Activated T-helper 1 cell treated with Interleukin-2 at 50 U/mL for 16 hours (primary cell): ENCODE measurements at regions not wholly inside any gene's neighbourhood (a gene's known extent, or its start where the extent isn't known, plus 50 kb on each side); places are given as distances from the start of the nearest gene placed in this dataset.
"Not testable (repeated sequence)": the region's sequence is repeated elsewhere in the genome, so short reads cannot be mapped to it uniquely, and the experiment has no call there.

ENCODE experiments used
- DNase-seq: peaks from one replicate; pipeline ENCODE4 v3.0.0-alpha.2; 2020; ENCODE audit warnings: low read depth

DNA sequence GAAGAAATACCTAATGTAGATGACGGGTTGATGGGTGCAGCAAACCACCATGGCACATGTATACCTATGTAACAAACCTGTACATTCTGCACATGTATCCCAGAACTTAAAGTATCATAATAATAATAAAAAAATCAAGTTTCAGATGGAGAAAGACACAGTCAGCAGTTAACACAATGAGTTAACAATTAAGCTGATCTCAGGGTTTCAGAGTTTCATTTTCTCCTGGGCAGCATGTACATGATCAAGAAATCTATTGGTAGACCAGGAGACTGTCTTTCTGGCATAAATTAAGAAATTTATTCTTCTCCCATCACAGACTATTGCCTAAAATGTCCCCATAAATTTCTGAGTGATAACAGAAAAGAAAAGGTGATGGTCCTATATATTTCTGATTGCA is 155.3 kb downstream of the RAD51AP2 start:
- DNase-seq: no peak

DNA sequence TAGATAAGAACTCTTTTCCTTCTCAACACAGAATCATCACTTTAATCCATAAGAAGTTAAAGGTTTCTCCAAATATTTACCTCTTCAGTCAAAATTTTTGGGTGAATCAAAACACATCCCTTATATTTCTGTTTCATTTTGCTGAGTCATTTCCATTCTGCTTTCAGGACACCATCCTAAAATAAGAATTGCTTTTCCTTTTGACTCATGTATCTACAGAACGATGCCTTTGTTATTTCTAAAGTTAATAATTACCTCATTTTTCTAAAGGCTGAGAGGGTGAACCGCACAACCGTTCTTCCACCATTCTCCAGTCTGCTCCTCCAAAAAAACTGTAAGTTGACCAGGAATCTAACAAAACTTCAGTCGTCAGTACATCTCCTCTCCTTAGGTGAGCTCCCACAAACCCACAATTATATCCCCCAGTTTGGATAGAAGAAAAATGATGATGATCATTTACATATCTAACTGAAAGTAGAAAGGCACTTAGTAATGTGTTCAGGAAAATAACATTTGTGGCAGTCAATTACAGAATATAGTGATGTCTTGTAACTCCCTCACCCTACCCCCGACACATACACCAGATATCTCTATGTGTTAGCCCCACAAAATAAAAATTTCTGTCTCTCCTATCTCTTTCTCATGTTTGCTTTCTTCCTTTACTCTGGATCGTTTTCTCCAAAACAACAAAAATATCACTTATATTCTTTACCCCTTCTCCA is 162.5 kb downstream of the RAD51AP2 start:
- no peak for DNase-seq

DNA sequence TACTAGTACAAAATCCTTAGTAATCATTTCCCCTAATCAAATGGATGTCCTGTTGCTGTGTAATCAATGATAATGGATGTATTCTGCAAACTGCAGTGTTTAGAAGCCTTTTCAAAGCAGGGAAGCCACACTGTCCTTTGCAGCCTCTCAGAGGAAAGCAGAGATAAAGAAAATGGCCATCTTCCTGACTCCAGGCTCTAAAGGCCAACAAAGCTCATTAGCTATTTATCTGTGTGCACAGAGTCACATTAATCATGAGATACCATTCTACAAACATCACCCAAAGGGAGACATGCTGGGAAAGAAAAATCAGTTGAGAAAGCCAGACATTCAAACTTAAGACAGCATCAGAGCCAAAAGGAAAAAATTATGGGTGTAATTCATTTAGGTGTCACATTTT is 165.0 kb downstream of the RAD51AP2 start:
- DNase-seq: no peak

- not testable (repeated sequence) for DNase-seq
Measured at GRCh38 chr2:17342692-17343091, 175.5 kb downstream of the RAD51AP2 start.

GRCh38 chr2:17337507-17337906 is 180.7 kb downstream of the RAD51AP2 start:
- no peak for DNase-seq

DNA sequence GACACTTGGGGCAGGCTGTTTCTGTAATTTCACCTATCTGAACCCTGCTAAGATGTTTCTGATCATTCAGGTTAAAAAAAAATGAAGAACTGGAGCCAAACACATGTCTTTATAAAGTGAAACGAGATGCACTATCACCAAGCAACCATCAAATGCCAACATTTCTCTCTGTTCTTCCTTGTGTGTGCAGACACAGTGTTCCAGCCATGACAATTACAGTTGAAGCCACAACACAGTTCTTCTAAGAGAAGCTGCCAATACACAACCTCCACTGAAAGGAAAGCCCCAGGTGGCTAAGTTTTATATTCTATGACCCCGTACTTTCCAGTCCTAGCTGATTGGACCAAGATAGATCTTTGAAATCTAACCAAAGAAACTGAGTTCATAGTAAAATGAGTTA is 181.8 kb downstream of the RAD51AP2 start:
- no peak for DNase-seq

DNA sequence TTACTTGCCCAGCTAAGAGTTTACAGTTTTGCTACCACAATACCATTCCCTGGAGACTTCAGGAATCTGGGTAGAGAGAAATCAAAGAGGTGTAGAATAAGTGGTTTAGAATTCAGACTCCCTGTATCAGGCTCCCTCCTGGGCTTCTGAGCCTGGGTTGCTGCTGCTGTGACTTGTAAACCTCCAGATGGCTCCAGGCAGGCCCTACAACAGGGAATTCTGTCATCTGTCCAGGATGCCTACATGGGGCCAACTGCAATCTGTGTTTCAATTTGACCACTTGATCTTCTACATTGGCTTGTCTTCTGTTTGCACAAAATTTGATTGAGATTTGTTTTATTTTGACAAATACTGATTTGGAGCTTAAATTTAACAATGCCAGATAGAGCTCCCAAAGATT is 183.9 kb downstream of the RAD51AP2 start:
- DNase-seq: no peak

- DNase-seq: no peak
Measured at GRCh38 chr2:17331636-17332035, 186.6 kb downstream of the RAD51AP2 start.

- DNase-seq: no peak
Measured at GRCh38 chr2:17328161-17328560, 190.1 kb downstream of the RAD51AP2 start.

- DNase-seq: no peak
Measured at GRCh38 chr2:17327649-17328048, 190.6 kb downstream of the RAD51AP2 start.

- DNase-seq: no peak
Measured at GRCh38 chr2:17326717-17327116, 191.5 kb downstream of the RAD51AP2 start.

DNA sequence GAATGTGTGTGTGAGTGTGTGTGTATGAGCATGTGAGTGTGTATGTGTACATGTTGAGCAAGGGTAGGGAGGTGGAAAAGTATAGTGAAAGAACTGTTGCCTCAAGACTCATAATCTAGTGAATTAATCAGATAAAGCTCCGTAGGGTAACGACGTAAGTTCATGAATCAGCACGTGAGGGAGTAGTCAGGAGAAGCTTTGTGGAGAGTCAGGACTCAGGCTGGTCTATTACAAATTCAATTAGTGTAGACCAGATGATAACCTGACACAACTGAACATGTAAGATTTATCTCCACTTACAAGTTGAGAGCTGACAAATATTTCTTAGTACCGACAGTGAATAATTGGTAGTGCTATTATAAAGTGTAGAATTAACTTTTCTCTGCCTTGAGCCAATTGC is 194.5 kb downstream of the RAD51AP2 start:
- DNase-seq: no peak

- no peak for DNase-seq
Measured at GRCh38 chr2:17322461-17322860, 195.8 kb downstream of the RAD51AP2 start.

- no peak for DNase-seq
Measured at GRCh38 chr2:17319090-17319489, 199.2 kb downstream of the RAD51AP2 start.

- DNase-seq: no peak
Measured at GRCh38 chr2:17318013-17318412, 200.2 kb downstream of the RAD51AP2 start.

- DNase-seq: no peak
Measured at GRCh38 chr2:17317439-17317976, 200.7 kb downstream of the RAD51AP2 start.

DNA sequence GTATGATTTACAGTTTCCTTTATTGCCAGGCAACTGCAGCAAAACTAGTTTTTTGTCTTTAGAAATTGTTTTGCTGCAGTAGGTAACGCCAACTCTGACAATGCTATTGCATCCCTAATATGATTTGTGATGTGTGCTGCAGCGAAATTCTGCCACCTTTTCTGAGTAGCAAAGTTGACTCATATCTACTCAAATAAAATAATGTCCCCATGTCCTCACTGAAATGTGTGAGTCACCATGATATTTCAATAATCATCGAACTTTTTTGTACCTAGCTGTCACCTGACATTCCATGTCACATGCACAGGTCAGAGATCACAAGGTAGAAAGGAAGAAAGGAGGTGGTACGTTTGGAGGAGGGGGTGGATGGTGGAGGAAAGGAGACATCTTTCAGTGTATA is 205.0 kb downstream of the RAD51AP2 start:
- no peak for DNase-seq

- no peak for DNase-seq
Measured at GRCh38 chr2:17311771-17312511, 206.3 kb downstream of the RAD51AP2 start.

- DNase-seq: no peak
Measured at GRCh38 chr2:17311106-17311619, 207.1 kb downstream of the RAD51AP2 start.

DNA sequence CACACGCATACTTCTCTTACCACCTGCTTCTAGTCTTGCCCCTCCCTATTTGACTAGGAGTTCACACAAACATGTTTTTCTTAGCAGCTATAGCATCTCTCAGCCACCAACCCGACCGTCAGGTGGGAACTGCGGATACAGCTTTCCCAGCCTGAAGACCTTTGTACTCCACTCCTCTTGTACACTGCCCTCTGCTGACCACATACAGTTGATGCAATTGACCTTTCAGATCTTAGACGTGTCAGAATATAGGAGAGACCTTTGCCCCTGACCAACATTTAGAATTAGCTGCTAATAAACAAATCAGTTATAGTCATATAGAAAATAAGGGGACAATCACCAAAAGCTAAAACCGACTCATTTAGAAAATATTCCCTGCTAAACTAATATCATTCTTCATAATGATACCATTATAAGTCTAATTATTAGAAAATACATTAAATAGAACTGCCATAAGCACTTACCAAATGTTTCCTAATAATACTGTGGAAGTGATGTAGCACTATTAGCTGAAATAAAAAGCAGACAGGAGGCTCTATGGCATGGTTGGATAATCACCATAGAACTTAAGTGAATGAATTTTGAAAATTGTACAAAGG is 208.4 kb downstream of the RAD51AP2 start:
- no peak for DNase-seq

- DNase-seq: no peak
Measured at GRCh38 chr2:17309181-17309580, 209.1 kb downstream of the RAD51AP2 start.

GRCh38 chr2:17306706-17307105 is 211.5 kb downstream of the RAD51AP2 start:
- DNase-seq: no peak

- no peak for DNase-seq
Measured at GRCh38 chr2:17306219-17306618, 212.0 kb downstream of the RAD51AP2 start.
